ACC112 (cell line): ENCODE measurements at regions not wholly inside any gene's neighbourhood (a gene's known extent, or its start where the extent isn't known, plus 50 kb on each side); places are given as distances from the start of the nearest gene placed in this dataset.

Experiments
- H2AFZ ChIP-seq: fragments of 200-600 bp; sonication (generic); one replicate; pipeline ENCODE4 v1.6.0; 2017; ENCODE audit warnings: antibody characterized with exemption, low read length; ENCODE audit not compliant: unreplicated experiment
- H3K27ac ChIP-seq: fragments of 200-600 bp; sonication (generic); 2 replicates; pipeline ENCODE4 v1.5.1; 2014; ENCODE audit warnings: low read depth, mild to moderate bottlenecking, antibody characterized with exemption, low read length, moderate library complexity
- H3K27me3 ChIP-seq: fragments of 200-600 bp; sonication (generic); 2 replicates; pipeline ENCODE4 v1.6.1; 2014; ENCODE audit warnings: mild to moderate bottlenecking, antibody characterized with exemption, low read length, moderate library complexity, mixed read lengths; ENCODE audit not compliant: insufficient read depth
- H3K36me3 ChIP-seq: fragments of 200-600 bp; sonication (generic); 2 replicates; pipeline ENCODE4 v1.6.1; 2016; ENCODE audit warnings: mild to moderate bottlenecking, antibody characterized with exemption, low read length, moderate library complexity, mixed read lengths; ENCODE audit not compliant: insufficient read depth
- H3K4me1 ChIP-seq: fragments of 200-600 bp; sonication (generic); one replicate; pipeline ENCODE4 v1.6.1; 2016; ENCODE audit warnings: low read length, mixed read lengths; ENCODE audit not compliant: insufficient read depth, unreplicated experiment, control insufficient read depth
- H3K4me3 ChIP-seq: fragments of 200-600 bp; sonication (generic); 2 replicates; pipeline ENCODE4 v1.5.1; 2014; ENCODE audit warnings: mild to moderate bottlenecking, low read depth, low read length
- H3K79me2 ChIP-seq: fragments of 200-600 bp; sonication (generic); one replicate; pipeline ENCODE4 v1.6.0; 2016; ENCODE audit warnings: low read length; ENCODE audit not compliant: control insufficient read depth, unreplicated experiment, insufficient read depth

- peaks cover 4% of the 10 kb centered on the region for H3K4me1 ChIP-seq
- H3K27ac ChIP-seq = no peak overlapping the region
- no peaks in the 10 kb centered on the region for H3K27me3 ChIP-seq
- H3K79me2 ChIP-seq = no peaks in the 10 kb centered on the region
- H3K36me3 ChIP-seq = 0 out of 2 replicates have a peak, but pooled peaks cover 4% of the 10 kb centered on the region
- no peak overlapping the region for H3K4me3 ChIP-seq
- H2AFZ ChIP-seq = no peak overlapping the region
These were observed 50.2 kb upstream of the PLET1 start for GRCh38 chr11:112310848-112311247.

GRCh38 chr11:112315057-112315720 is 54.5 kb upstream of the PLET1 start:
- no peaks in the 10 kb centered on the region for H3K36me3 ChIP-seq
- no peak overlapping the region for H2AFZ ChIP-seq
- H3K4me3 ChIP-seq = no peak overlapping the region
- no peak overlapping the region for H3K27ac ChIP-seq
- no peaks in the 10 kb centered on the region for H3K27me3 ChIP-seq
- H3K4me1 ChIP-seq = peaks cover 35% of the 10 kb centered on the region
- no peaks in the 10 kb centered on the region for H3K79me2 ChIP-seq

- Histone ChIP-seq H3K4me1 (peaks cover 40% of the 10 kb centered on the region), H2AFZ (no peak overlapping the region), H3K36me3 (no peaks in the 10 kb centered on the region), H3K4me3 (no peak overlapping the region), H3K27ac (no peak overlapping the region), H3K79me2 (no peaks in the 10 kb centered on the region), H3K27me3 (no peaks in the 10 kb centered on the region)
These were observed 55.4 kb upstream of the PLET1 start for GRCh38 chr11:112315861-112316739.

GRCh38 chr11:112316971-112317370 is 56.3 kb upstream of the PLET1 start:
- Histone ChIP-seq H3K4me3 (no peak overlapping the region), H3K27ac (peak overlapping the region; percentile 78), H3K27me3 (no peaks in the 10 kb centered on the region), H3K79me2 (no peaks in the 10 kb centered on the region), H2AFZ (no peak overlapping the region), H3K4me1 (peaks cover 49% of the 10 kb centered on the region), H3K36me3 (no peaks in the 10 kb centered on the region)

- peaks cover 55% of the 10 kb centered on the region for H3K4me1 ChIP-seq
- H2AFZ ChIP-seq = no peak overlapping the region
- no peak overlapping the region for H3K4me3 ChIP-seq
- no peaks in the 10 kb centered on the region for H3K27me3 ChIP-seq
- no peaks in the 10 kb centered on the region for H3K36me3 ChIP-seq
- no peaks in the 10 kb centered on the region for H3K79me2 ChIP-seq
- peak overlapping the region; percentile 78 for H3K27ac ChIP-seq
These were observed 57.5 kb upstream of the PLET1 start for GRCh38 chr11:112318184-112318591.

- H3K36me3 ChIP-seq = no peaks in the 10 kb centered on the region
- no peaks in the 10 kb centered on the region for H3K27me3 ChIP-seq
- no peak overlapping the region for H2AFZ ChIP-seq
- peak overlapping the region; percentile 20; the same call in 1 of the 2 replicates for H3K4me3 ChIP-seq
- H3K27ac ChIP-seq = peak overlapping the region; percentile 78
- peaks cover 55% of the 10 kb centered on the region for H3K4me1 ChIP-seq
- H3K79me2 ChIP-seq = no peaks in the 10 kb centered on the region
These were observed 58.0 kb upstream of the PLET1 start for GRCh38 chr11:112318661-112319060.

GRCh38 chr11:112320668-112321067 is 60.0 kb upstream of the PLET1 start:
- no peak overlapping the region for H3K4me3 ChIP-seq
- H2AFZ ChIP-seq = no peak overlapping the region
- H3K36me3 ChIP-seq = no peaks in the 10 kb centered on the region
- H3K79me2 ChIP-seq = no peaks in the 10 kb centered on the region
- H3K27me3 ChIP-seq = no peaks in the 10 kb centered on the region
- H3K27ac ChIP-seq = peak overlapping the region; percentile 65
- H3K4me1 ChIP-seq = peaks cover 55% of the 10 kb centered on the region

- Histone ChIP-seq H3K4me1 (peaks cover 54% of the 10 kb centered on the region), H3K4me3 (no peak overlapping the region), H3K79me2 (no peaks in the 10 kb centered on the region), H3K27me3 (no peaks in the 10 kb centered on the region), H3K36me3 (no peaks in the 10 kb centered on the region), H3K27ac (peak overlapping the region; percentile 65), H2AFZ (no peak overlapping the region)
These were observed 61.0 kb upstream of the PLET1 start for GRCh38 chr11:112321501-112322172.

- peak overlapping the region; percentile 65; the same call in 1 of the 2 replicates for H3K27ac ChIP-seq
- H3K79me2 ChIP-seq = no peaks in the 10 kb centered on the region
- H2AFZ ChIP-seq = no peak overlapping the region
- H3K4me3 ChIP-seq = no peak overlapping the region
- H3K27me3 ChIP-seq = no peaks in the 10 kb centered on the region
- H3K36me3 ChIP-seq = no peaks in the 10 kb centered on the region
- H3K4me1 ChIP-seq = peaks cover 47% of the 10 kb centered on the region
These were observed 61.6 kb upstream of the PLET1 start for GRCh38 chr11:112322173-112322790.

GRCh38 chr11:112334381-112334780 is 73.7 kb upstream of the PLET1 start:
- Histone ChIP-seq H3K4me1 (no peaks in the 10 kb centered on the region), H2AFZ (no peak overlapping the region), H3K36me3 (no peaks in the 10 kb centered on the region), H3K27me3 (peaks cover 17% of the 10 kb centered on the region), H3K79me2 (no peaks in the 10 kb centered on the region), H3K4me3 (no peak overlapping the region), H3K27ac (no peak overlapping the region)
